ENCODE measurements at regions not wholly inside any gene's neighbourhood (a gene's known extent, or its start where the extent isn't known, plus 50 kb on each side); places are given as distances from the start of the nearest gene placed in this dataset.

DNA sequence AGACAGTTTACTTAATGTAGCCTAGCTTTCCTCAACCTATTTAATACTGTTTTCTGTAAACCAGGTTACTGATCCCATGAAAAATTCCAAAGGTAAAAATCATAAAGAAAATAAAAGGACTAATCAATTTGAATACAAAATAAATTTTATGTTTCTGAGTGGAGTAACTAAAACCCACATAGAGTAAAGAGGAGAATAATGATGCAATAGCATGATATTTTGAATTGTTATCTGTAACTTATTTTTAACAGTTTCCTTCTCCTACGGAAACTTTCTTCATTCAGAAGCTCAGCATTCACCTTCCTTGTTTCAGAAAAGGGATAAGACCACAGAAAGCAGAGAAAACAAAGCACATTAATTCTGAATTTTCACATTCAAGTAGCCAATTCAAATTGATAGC lies 320.6 kb upstream of the NUDT12 start (continued):
- TF ChIP-seq, protein P1, sequence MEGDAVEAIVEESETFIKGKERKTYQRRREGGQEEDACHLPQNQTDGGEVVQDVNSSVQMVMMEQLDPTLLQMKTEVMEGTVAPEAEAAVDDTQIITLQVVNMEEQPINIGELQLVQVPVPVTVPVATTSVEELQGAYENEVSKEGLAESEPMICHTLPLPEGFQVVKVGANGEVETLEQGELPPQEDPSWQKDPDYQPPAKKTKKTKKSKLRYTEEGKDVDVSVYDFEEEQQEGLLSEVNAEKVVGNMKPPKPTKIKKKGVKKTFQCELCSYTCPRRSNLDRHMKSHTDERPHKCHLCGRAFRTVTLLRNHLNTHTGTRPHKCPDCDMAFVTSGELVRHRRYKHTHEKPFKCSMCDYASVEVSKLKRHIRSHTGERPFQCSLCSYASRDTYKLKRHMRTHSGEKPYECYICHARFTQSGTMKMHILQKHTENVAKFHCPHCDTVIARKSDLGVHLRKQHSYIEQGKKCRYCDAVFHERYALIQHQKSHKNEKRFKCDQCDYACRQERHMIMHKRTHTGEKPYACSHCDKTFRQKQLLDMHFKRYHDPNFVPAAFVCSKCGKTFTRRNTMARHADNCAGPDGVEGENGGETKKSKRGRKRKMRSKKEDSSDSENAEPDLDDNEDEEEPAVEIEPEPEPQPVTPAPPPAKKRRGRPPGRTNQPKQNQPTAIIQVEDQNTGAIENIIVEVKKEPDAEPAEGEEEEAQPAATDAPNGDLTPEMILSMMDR (IDR thresholded peaks at IDR 0.05; ENCODE audit: low read depth, low read length, missing input control), result no peak

DNA sequence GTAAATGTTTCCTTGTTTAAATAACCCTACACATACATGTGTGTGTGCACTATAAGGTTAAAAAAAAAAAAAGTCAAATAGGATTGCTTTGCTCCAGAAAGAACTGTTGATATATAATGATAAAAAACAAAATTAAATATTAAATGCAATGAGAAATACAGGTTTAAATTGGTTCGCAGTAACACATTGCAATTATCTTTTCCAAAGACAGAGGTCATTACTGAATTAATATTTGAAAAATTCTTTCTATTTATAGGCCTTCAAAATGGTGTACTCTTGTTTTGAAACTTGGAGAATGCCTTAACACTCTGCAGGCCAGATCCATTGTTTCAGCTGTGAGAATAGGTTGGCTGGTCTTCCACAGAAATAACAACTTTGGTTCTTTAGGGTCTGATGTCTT lies 319.0 kb upstream of the NUDT12 start:
- 79% methylated on average over 1 of the region's 1 CpG for WGBS
- Histone ChIP-seq H3K9me3 (ENCODE audit: control insufficient read depth in 4 of 4, low read length in 3 of 4) (peaks cover 0 to 3% (median 0%) of the 10 kb centered on the region in 4 donors), H3K27ac (ENCODE audit: low read depth in 1 of 2, low read length in 2 of 2) (no peak overlapping the region), H3K36me3 (ENCODE audit: control insufficient read depth in 4 of 4, insufficient read depth in 3 of 4, low read depth in 1 of 4, low read length in 3 of 4) (no peaks in the 10 kb centered on the region), H3K4me3 (ENCODE audit: low read depth in 1 of 3, low read length in 3 of 3) (no peak overlapping the region), H3K27me3 (ENCODE audit: control insufficient read depth in 4 of 4, insufficient read depth in 4 of 4, low read length in 3 of 4) (peaks cover 0 to 2% (median 0%) of the 10 kb centered on the region in 4 donors), H3K4me1 (ENCODE audit: control insufficient read depth in 4 of 4, insufficient read depth in 4 of 4, low read length in 3 of 4) (no peaks in the 10 kb centered on the region), H3K9ac (ENCODE audit: low read depth in 1 of 2, low read length in 2 of 2) (no peak overlapping the region)
- TF ChIP-seq HNF4G (IDR thresholded peaks at IDR 0.05), result no peak
- TF ChIP-seq TAF1 (conservative IDR thresholded peaks at IDR 0.05), result no peak
- no peak for TF ChIP-seq YY1 (IDR thresholded peaks at IDR 0.05)
- TF ChIP-seq, protein P2, sequence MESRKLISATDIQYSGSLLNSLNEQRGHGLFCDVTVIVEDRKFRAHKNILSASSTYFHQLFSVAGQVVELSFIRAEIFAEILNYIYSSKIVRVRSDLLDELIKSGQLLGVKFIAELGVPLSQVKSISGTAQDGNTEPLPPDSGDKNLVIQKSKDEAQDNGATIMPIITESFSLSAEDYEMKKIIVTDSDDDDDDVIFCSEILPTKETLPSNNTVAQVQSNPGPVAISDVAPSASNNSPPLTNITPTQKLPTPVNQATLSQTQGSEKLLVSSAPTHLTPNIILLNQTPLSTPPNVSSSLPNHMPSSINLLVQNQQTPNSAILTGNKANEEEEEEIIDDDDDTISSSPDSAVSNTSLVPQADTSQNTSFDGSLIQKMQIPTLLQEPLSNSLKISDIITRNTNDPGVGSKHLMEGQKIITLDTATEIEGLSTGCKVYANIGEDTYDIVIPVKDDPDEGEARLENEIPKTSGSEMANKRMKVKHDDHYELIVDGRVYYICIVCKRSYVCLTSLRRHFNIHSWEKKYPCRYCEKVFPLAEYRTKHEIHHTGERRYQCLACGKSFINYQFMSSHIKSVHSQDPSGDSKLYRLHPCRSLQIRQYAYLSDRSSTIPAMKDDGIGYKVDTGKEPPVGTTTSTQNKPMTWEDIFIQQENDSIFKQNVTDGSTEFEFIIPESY (IDR thresholded peaks at IDR 0.05), result no peak
- TF ChIP-seq NR2F2 (IDR thresholded peaks at IDR 0.05), result no peak
- TF ChIP-seq, protein P1 (IDR thresholded peaks at IDR 0.05; ENCODE audit: low read depth, low read length, missing input control), result no peak
- no peak for TF ChIP-seq SP1 (IDR thresholded peaks at IDR 0.05)
- TF ChIP-seq, protein P3, sequence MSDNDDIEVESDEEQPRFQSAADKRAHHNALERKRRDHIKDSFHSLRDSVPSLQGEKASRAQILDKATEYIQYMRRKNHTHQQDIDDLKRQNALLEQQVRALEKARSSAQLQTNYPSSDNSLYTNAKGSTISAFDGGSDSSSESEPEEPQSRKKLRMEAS (IDR thresholded peaks at IDR 0.05), result no peak
- TF ChIP-seq, protein P4, sequence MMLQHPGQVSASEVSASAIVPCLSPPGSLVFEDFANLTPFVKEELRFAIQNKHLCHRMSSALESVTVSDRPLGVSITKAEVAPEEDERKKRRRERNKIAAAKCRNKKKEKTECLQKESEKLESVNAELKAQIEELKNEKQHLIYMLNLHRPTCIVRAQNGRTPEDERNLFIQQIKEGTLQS (IDR thresholded peaks at IDR 0.05), result no peak
- DNase-seq (ENCODE audit: low spot score), result no peak

DNA sequence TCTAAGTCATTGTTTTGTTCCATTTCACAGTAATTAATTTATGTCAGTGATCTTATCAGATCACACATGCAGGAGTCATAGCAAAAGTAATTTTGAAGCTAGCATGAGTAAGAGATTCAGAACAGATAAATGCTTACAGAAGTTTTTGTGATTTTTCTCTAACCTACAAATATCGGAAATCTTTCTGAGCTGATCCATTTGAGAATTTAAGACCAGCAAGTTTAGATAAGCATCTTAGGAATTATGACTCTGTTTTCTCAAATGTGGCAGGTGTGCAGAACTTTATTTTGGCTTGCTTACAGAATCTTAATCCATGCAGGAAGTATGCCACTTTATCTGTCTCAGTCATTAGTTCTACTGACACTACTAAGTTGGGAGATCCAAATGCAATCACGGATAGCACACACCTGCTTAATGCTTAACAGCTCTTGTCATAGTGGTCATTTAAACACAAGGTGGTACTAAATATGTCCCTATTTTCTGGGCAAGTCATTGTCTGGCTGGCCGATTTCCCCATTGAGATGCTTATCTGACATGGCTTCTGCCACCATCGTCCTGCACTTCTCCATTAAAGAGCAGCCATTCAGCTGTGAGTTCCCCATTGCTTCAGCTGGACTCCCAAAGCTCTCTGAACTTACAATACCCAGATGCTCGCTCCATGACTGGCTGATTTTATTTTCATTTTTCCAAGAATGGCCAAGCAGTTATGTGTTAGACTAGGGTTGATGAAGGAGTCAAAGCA lies 305.4 kb upstream of the NUDT12 start:
- WGBS, result 62% methylated on average over 5 of the region's 5 CpGs
- Histone ChIP-seq H3K9ac (ENCODE audit: low read depth in 1 of 2, low read length in 2 of 2) (no peak overlapping the region), H3K4me1 (ENCODE audit: control insufficient read depth in 4 of 4, insufficient read depth in 4 of 4, low read length in 3 of 4) (no peaks in the 10 kb centered on the region), H3K27me3 (ENCODE audit: control insufficient read depth in 4 of 4, insufficient read depth in 4 of 4, low read length in 3 of 4) (no peaks in the 10 kb centered on the region), H3K36me3 (ENCODE audit: control insufficient read depth in 4 of 4, insufficient read depth in 3 of 4, low read depth in 1 of 4, low read length in 3 of 4) (no peaks in the 10 kb centered on the region), H3K9me3 (ENCODE audit: control insufficient read depth in 4 of 4, low read length in 3 of 4) (no peaks in the 10 kb centered on the region), H3K4me3 (ENCODE audit: low read depth in 1 of 3, low read length in 3 of 3) (no peak overlapping the region), H3K27ac (ENCODE audit: low read depth in 1 of 2, low read length in 2 of 2) (no peak overlapping the region)
- DNase-seq (ENCODE audit: low spot score), result no peak
- TF ChIP-seq SP1 (IDR thresholded peaks at IDR 0.05) (no peak), RXRA (IDR thresholded peaks at IDR 0.05) (no peak), RAD21 (IDR thresholded peaks at IDR 0.05) (no peak), TAF1 (conservative IDR thresholded peaks at IDR 0.05) (no peak), HNF4G (IDR thresholded peaks at IDR 0.05) (no peak), EGR1 (IDR thresholded peaks at IDR 0.05; ENCODE audit: low read depth in 2 of 2) (no peak), FOXA1 (IDR thresholded peaks at IDR 0.05) (no peak), FOXA2 (IDR thresholded peaks at IDR 0.05) (no peak), NR2F2 (IDR thresholded peaks at IDR 0.05) (no peak), YY1 (IDR thresholded peaks at IDR 0.05) (no peak)
- TF ChIP-seq, protein P4 (IDR thresholded peaks at IDR 0.05), result no peak
- TF ChIP-seq, protein P2 (IDR thresholded peaks at IDR 0.05), result no peak
- TF ChIP-seq, protein P3 (IDR thresholded peaks at IDR 0.05), result no peak
- TF ChIP-seq, protein P1 (IDR thresholded peaks at IDR 0.05; ENCODE audit: low read depth, low read length, missing input control), result no peak

Data from liver (tissue), 8 donors.